Fibroblast of skin of scalp (primary cell): ENCODE measurements at regions not wholly inside any gene's neighbourhood (a gene's known extent, or its start where the extent isn't known, plus 50 kb on each side); places are given as distances from the start of the nearest gene placed in this dataset.

Experiments
- DNase-seq: peaks from one replicate; pipeline ENCODE4 v3.0.0-alpha.2; 2013

- no peak for DNase-seq
Measured at GRCh38 chr4:31124008-31124585, 403.9 kb downstream of the PCDH7 start.

- DNase-seq, result no peak
Measured at GRCh38 chr4:31125061-31125460, 404.9 kb downstream of the PCDH7 start.

- DNase-seq, result no peak
Measured at GRCh38 chr4:31125496-31125895, 405.3 kb downstream of the PCDH7 start.

- DNase-seq, result no peak
Measured at GRCh38 chr4:31126881-31127398, 406.8 kb downstream of the PCDH7 start.

GRCh38 chr4:31130930-31131329 lies 410.8 kb downstream of the PCDH7 start:
- DNase-seq, result no peak

- no peak for DNase-seq
Measured at GRCh38 chr4:31134720-31135119, 414.6 kb downstream of the PCDH7 start.

- no peak for DNase-seq
Measured at GRCh38 chr4:31139767-31140166, 419.6 kb downstream of the PCDH7 start.

GRCh38 chr4:31141095-31141831 lies 421.1 kb downstream of the PCDH7 start:
- DNase-seq, result no peak

- DNase-seq, result no peak
Measured at GRCh38 chr4:31141832-31142142, 421.6 kb downstream of the PCDH7 start.

GRCh38 chr4:31146366-31146765 lies 426.2 kb downstream of the PCDH7 start:
- no peak for DNase-seq

- DNase-seq, result no peak
Measured at GRCh38 chr4:31148990-31149389, 428.8 kb downstream of the PCDH7 start.

- no peak for DNase-seq
Measured at GRCh38 chr4:31156221-31156620, 436.1 kb downstream of the PCDH7 start.

- no peak for DNase-seq
Measured at GRCh38 chr4:31160146-31160545, 440.0 kb downstream of the PCDH7 start.

GRCh38 chr4:31169846-31170245 lies 449.7 kb downstream of the PCDH7 start:
- no peak for DNase-seq

- DNase-seq, result no peak
Measured at GRCh38 chr4:31171362-31171761, 451.2 kb downstream of the PCDH7 start.

GRCh38 chr4:31175242-31175910 lies 455.2 kb downstream of the PCDH7 start:
- no peak for DNase-seq

- DNase-seq, result no peak
Measured at GRCh38 chr4:31183256-31183655, 463.1 kb downstream of the PCDH7 start.

GRCh38 chr4:31185014-31185585 lies 464.9 kb downstream of the PCDH7 start:
- DNase-seq, result no peak

GRCh38 chr4:31187979-31188378 lies 467.8 kb downstream of the PCDH7 start:
- DNase-seq, result no peak

- DNase-seq, result no peak
Measured at GRCh38 chr4:31189938-31190337, 469.8 kb downstream of the PCDH7 start.

GRCh38 chr4:31190671-31191070 lies 470.5 kb downstream of the PCDH7 start:
- DNase-seq, result no peak

GRCh38 chr4:31192341-31192740 lies 472.2 kb downstream of the PCDH7 start:
- DNase-seq, result no peak

GRCh38 chr4:31193521-31193920 lies 473.4 kb downstream of the PCDH7 start:
- no peak for DNase-seq

- DNase-seq, result no peak
Measured at GRCh38 chr4:31194823-31195222, 474.7 kb downstream of the PCDH7 start.
